ENCODE measurements at regions not wholly inside any gene's neighbourhood (a gene's known extent, or its start where the extent isn't known, plus 50 kb on each side); places are given as distances from the start of the nearest gene placed in this dataset.

DNA sequence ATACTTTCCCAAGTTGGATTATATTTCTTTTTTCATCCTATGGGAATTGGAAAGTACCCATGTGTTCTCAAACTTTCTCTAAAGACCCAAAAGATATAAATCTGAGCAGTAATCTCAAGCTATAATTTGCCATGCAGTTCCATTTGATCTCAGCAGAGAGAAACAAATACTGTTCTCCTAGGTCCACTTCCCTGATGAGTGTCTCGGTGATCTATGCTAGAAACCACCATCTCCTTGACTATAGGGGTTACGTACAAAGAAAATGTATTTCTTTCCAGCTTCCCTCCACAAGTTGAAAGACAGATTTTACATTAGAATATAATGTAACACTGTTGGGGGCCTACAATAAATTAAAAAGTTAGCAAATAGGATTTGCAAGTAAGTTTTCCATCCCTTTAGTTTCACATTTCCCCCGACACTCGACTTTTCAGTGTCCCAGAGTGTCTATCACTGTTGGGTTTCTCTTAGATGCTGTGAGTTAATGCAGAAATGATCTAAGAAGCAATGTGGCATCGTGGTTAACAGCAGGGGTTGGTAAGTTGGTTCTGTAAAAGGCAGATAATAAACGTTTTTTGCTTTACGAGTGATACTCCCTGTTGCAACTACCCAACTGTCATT is 465.1 kb upstream of the CFAP20DC start:
- no peaks in the 10 kb centered on the region for H3K36me3 ChIP-seq (ENCODE audit: insufficient read depth, low read length)
- H3K4me2 ChIP-seq (ENCODE audit: low read length): no peak overlapping the region
- no peak overlapping the region for H2AFZ ChIP-seq (ENCODE audit: low read depth, low read length)
- H4K20me1 ChIP-seq (ENCODE audit: insufficient read depth): no peaks in the 10 kb centered on the region
- TF ChIP-seq POLR2AphosphoS5 (IDR thresholded peaks at IDR 0.05): peak; percentile 45
- TF ChIP-seq REST (IDR thresholded peaks at IDR 0.05; ENCODE audit: borderline replicate concordance): no peak
- TF ChIP-seq TAF1 (IDR thresholded peaks at IDR 0.05; ENCODE audit: low read depth): no peak
- TF ChIP-seq SMC3 (conservative IDR thresholded peaks at IDR 0.05; ENCODE audit: poor library complexity): no peak
- TF ChIP-seq MXI1 (conservative IDR thresholded peaks at IDR 0.05; ENCODE audit: poor library complexity, severe bottlenecking): no peak
- no peak for TF ChIP-seq EZH2 (IDR thresholded peaks at IDR 0.05; ENCODE audit: borderline replicate concordance, insufficient read depth, low read length, poor library complexity, severe bottlenecking)
- no peak overlapping the region for H3K9ac ChIP-seq (ENCODE audit: low read length)
- H3K9me2 ChIP-seq (ENCODE audit: insufficient read depth, low read length): no peaks in the 10 kb centered on the region
- no peak overlapping the region for H3K27ac ChIP-seq (ENCODE audit: low read length)
- H3F3A ChIP-seq (ENCODE audit: insufficient read depth, low read length, poor library complexity, severe bottlenecking): no peaks in the 10 kb centered on the region
- H3K27me3 ChIP-seq (ENCODE audit: insufficient read depth, low read depth, low read length): no peaks in the 10 kb centered on the region
- no peaks in the 10 kb centered on the region for H3K79me2 ChIP-seq (replicated peaks; ENCODE audit: insufficient read depth, low read length)
- H3K4me3 ChIP-seq (ENCODE audit: low read length): no peak overlapping the region
- no peaks in the 10 kb centered on the region for H3K9me3 ChIP-seq (ENCODE audit: low read length)

DNA sequence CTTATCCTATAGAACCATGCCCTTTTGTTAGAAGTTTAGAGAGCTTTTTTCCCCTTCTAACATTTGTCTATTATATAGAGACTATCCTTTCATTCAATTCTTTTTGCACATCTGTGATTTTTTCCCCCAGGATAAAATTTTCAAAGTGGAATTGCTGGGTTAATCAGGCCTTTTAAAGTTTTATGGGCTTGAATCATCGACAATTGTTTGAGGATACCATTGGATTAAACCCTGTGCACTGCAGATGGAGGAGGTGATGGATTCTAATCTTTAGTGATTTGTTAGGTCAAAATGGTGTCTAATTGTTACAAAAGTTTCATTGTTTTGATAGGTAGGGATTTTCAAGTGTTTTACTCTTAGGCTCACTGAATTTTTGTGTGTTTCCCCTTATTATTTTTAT is 463.7 kb upstream of the CFAP20DC start:
- TF ChIP-seq REST (IDR thresholded peaks at IDR 0.05; ENCODE audit: borderline replicate concordance) (no peak), MXI1 (conservative IDR thresholded peaks at IDR 0.05; ENCODE audit: poor library complexity, severe bottlenecking) (no peak), EZH2 (IDR thresholded peaks at IDR 0.05; ENCODE audit: borderline replicate concordance, insufficient read depth, low read length, poor library complexity, severe bottlenecking) (no peak), RAD21 (conservative IDR thresholded peaks at IDR 0.05) (no peak), SMC3 (conservative IDR thresholded peaks at IDR 0.05; ENCODE audit: poor library complexity) (no peak), POLR2AphosphoS5 (IDR thresholded peaks at IDR 0.05) (no peak), EP300 (conservative IDR thresholded peaks at IDR 0.05; ENCODE audit: poor library complexity, severe bottlenecking) (no peak), TAF1 (IDR thresholded peaks at IDR 0.05; ENCODE audit: low read depth) (no peak)
- TF ChIP-seq, protein P1, sequence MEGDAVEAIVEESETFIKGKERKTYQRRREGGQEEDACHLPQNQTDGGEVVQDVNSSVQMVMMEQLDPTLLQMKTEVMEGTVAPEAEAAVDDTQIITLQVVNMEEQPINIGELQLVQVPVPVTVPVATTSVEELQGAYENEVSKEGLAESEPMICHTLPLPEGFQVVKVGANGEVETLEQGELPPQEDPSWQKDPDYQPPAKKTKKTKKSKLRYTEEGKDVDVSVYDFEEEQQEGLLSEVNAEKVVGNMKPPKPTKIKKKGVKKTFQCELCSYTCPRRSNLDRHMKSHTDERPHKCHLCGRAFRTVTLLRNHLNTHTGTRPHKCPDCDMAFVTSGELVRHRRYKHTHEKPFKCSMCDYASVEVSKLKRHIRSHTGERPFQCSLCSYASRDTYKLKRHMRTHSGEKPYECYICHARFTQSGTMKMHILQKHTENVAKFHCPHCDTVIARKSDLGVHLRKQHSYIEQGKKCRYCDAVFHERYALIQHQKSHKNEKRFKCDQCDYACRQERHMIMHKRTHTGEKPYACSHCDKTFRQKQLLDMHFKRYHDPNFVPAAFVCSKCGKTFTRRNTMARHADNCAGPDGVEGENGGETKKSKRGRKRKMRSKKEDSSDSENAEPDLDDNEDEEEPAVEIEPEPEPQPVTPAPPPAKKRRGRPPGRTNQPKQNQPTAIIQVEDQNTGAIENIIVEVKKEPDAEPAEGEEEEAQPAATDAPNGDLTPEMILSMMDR (IDR thresholded peaks at IDR 0.05; ENCODE audit: poor library complexity, severe bottlenecking): no peak
- Histone ChIP-seq H3K27ac (ENCODE audit: low read length) (no peak overlapping the region), H4K20me1 (ENCODE audit: insufficient read depth) (no peaks in the 10 kb centered on the region), H2AFZ (ENCODE audit: low read depth, low read length) (no peak overlapping the region), H3K9ac (ENCODE audit: low read length) (no peak overlapping the region), H3K9me3 (ENCODE audit: low read length) (no peaks in the 10 kb centered on the region), H3K4me3 (ENCODE audit: low read length) (no peak overlapping the region), H3K4me2 (ENCODE audit: low read length) (no peak overlapping the region), H3K27me3 (ENCODE audit: insufficient read depth, low read depth, low read length) (no peaks in the 10 kb centered on the region), H3K79me2 (replicated peaks; ENCODE audit: insufficient read depth, low read length) (no peaks in the 10 kb centered on the region), H3K9me2 (ENCODE audit: insufficient read depth, low read length) (no peaks in the 10 kb centered on the region), H3F3A (ENCODE audit: insufficient read depth, low read length, poor library complexity, severe bottlenecking) (no peaks in the 10 kb centered on the region), H3K36me3 (ENCODE audit: insufficient read depth, low read length) (no peaks in the 10 kb centered on the region)

All from neural cell (in vitro differentiated cells).